HG03571 (cell line): ENCODE measurements at regions not wholly inside any gene's neighbourhood (a gene's known extent, or its start where the extent isn't known, plus 50 kb on each side); places are given as distances from the start of the nearest gene placed in this dataset.
"Not testable (repeated sequence)": the region's sequence is repeated elsewhere in the genome, so short reads cannot be mapped to it uniquely, and the experiment has no call there.

Experiments
- ATAC-seq: cut with Tn5 transposase; IDR thresholded peaks from one replicate; pipeline ENCODE4 v1.9.1; 2021; ENCODE audit not compliant: unreplicated experiment

DNA sequence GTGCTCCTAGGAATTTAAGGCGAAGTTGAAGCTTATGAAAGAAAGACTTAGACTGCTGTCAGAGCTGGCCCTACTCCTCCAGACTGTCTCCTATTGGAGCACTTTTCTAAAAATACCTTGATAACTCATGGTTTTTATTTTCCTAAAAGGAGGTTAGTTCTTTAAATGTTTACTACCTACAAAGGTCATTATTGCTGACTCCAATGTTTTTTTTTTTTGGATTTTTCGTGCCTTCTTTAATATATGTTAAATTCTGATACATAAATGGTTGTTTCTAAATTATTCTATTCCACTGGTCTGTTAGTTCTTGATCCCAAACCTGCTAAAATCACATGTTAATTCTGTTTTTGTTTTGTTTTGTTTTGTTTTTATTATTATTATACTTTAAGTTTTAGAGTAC lies 227.6 kb upstream of the FTMT start:
- ATAC-seq: no peak

DNA sequence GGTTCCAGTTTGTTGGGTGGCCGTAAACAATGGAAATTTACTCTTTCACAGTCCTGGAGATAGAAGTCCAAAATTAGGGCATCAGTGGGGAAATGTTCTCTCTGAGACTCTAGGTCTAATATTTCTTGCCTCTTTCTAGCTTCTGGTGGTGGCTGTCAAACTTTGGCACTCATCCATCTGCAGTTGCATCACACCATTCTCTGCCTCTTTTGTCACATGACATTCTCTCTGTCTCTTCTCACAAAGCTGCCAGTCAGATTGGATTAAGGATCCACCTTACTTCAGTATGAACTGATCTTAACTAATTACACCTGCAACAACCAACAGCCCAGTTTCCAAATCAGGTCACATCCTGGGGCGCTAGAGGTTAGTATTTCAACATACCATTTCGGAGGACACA lies 222.9 kb upstream of the FTMT start:
- ATAC-seq: no peak

DNA sequence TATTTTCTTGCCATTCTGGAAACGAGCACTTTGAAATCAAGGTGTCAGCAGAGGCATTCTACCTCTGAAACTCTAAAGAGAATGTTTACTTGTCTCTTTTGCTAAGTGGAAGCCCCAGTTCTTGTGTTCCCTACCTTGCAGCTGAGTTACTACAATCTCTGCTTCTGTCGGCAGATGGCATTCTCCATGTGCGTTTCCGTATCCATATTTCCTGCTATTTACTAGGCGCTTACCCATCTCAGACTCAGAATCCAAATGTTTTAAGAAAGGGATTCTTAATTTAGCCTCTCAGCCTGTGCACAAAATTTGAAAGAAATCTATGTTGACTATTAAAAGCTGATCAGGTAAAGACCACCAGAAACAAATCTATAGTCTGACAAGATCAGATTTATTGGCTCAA lies 221.3 kb upstream of the FTMT start:
- no peak for ATAC-seq

DNA sequence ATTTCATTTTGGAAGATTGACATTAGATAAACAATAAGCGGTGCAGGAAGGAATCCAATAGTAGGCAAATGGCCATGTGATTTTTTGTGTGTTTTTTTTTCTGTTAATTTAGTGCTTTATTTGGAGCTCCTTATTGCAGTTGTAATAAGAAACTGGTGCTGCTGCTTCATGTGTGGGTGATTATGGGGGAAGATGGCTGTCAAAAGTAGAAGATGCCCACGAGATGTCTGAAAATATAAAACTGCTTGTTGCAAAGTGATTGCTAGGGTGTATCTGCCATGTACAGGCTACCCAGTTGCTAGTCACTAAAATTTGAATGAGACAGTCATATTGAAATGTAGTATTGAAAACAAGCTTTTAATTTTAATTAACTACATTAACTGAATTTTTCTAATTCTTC lies 216.7 kb upstream of the FTMT start:
- no peak for ATAC-seq

DNA sequence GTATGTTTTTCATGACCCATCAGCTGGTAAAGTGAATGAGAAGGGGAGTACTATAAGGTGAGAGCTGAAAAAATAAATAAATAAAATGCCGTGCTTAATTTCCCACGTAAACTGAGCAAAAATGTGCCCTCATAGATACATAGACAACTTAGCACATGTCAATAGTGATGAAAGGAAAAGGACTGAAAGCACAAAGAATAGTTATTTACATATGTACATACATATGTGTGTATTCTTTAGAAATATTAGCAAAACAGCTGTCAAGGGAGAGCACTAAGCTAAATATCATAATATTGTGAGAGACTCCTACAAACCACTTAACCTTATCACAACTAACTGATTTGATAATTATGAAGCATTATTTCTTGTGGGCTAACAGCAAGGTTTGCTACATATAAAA lies 213.6 kb upstream of the FTMT start:
- no peak for ATAC-seq

DNA sequence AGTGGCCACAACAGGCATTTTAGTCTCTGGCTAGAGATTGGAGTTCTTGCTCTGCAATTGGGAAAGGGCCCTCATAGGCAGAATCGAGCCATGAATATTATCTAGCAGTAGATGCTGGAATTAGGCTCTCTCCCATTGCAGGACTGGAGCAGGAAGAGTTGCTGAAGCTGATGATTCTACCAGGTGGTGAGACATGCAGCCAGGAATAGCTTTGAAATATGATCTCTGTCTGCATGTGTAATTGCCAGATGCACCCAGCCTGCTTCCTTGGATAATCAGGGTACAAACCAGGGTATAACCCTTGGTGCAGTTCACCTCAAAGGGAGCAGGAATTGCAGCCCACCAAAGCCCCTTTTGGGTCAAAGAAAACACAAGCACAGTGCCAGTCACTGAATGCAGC lies 211.4 kb upstream of the FTMT start:
- ATAC-seq: no peak

DNA sequence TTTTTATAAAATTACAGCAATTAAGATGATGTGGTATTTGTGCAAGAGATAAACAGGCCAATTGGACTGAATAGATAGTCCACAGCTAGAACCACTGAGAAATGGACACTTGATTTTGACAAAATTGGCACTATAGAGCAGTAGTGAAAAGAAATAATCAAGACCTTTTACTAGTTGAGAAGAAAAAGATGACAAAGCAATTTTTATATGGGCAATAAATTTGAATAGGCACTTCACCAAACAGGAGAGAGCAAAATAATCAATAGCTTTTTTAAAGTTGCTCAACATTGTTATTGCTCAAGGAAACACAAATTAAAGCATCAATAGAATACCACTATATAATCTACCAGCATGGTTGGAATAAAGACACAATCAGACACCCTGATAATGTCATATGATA lies 193.5 kb upstream of the FTMT start:
- no peak for ATAC-seq

DNA sequence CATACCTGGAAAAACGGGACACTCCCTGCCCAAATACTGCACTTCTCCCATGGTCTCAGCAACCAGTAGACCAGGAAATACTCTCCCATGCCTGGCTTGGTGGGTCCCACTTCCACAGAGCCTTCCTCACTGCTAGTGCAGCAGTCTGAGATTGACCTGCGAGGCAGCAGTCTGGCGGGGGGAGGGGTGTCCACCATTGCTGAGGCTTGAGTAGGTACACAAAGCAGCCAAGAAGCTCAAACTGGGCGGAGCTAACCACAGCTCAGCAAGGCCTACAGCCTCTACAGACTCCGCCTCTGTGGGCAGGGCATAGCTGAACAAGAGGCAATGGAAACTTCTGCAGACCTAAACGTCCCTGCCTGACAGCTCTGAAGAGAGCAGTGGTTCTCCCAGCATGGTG lies 191.5 kb upstream of the FTMT start:
- ATAC-seq: no peak

DNA sequence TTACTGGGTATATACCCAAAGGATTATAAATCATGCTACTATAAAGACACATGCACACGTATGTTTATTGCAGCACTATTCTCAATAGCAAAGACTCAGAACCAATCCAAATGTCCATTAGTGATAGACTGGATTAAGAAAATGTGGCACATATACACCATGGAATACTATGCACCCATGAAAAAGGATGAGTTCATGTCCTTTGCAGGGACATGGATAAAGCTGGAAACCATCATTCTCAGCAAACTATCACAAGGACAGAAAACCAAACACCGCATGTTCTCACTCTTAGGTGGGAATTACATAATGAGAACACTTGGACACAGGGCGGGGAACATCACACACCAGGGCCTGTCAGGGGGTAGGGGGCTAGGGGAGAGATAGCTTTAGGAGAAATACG lies 186.1 kb upstream of the FTMT start:
- not testable (repeated sequence) for ATAC-seq

DNA sequence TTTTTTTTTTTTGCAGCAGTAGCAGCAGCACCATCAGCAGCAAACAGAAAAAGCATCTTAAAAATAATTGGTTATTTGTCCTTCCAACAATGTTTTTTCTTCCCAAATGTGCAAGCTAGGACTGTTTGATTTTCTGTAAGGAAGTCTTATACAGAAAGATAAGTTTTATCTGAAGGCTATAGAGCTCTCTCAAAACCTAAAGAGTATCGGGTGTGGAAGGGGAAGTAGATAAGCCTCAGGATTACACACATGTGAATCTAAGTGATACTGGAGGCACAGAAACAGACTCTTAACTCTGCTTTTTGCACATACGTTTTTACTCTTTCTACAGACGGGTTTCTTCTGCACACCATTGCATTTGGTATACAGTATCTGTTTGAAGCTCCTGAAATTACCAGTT lies 184.4 kb upstream of the FTMT start:
- ATAC-seq: no peak

DNA sequence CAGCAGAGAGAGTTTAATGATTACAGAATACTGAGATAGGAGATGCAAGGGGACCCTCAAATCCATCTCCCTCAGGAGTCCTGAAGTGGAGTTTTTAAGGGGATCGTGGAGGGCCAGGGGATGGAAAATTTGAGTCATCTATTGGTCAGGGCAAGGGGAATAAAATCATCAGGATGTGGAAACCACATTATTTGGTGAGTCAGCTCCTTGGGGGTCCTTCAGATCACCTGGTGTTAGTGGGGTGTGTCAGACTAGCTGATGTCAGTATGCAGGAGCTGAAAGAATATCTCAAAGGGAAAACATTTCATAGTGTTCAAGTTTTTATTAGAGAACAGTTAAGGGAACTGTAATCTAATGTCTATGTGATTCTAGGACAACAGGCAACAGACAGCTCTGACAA lies 183.0 kb upstream of the FTMT start:
- ATAC-seq: no peak

DNA sequence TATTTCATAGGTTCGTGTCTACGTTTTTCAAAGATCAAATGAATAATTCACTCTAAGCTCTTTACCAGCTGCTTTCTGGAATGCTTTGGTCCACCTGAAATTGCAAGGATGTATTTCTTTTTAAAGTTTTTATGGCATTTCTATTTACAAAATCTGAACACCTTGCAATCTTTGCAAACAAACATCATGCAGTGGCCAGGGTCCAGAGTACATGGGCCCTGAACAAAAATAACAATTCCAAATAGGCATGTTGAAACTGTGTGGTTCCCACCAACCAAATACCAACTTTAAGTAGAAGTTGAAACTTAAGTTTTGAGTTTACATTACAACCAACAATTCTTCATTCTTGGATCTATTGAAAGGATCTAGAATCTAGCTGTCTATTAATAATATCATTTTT lies 180.1 kb upstream of the FTMT start:
- no peak for ATAC-seq

DNA sequence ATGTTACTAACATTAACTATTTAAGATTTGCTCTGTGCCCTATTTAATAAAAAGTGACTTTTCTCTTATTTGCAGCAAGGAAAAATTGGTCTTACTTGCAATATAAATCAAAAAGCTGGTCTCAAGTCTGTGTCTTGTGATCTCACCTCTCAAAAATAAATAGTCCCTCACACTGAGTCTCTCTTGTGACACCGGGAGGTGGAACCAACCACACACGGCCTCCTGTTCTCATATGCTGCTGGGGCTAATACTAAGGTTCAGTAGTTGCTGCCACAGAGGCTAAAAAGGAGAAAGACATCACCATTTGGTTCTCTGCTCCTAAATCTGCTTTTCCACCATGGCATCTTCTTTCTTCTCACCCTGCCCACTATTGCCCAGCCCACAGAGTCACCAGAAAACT lies 175.8 kb upstream of the FTMT start:
- no peak for ATAC-seq

DNA sequence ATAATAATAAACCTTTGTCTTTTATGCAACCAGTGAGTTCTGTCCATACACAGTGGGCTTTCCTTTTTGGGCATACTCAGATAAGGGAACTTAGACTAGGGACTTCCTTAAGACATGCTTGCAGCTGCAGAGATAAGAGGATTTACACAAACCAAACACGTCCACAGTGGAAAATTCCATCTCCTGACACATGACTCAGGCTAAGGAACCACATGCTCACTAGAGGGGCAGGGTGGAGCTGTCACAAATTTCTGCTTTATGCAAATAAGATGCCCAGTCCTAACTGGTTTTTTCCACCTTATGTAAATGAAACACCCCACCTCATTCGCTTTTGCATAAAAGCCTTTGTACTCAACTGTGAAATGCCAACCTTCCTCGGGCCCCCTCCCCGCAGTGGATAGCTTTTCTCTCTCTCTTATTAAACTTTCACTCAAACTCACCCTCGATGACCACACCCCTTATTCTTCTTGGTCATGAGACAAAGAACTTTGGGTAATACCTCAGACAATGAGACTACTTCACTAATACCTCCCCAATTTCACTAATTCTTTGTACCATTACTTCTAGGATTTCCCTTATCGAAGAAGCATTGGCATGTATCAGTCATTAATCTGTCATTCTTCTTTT lies 170.3 kb upstream of the FTMT start:
- ATAC-seq: no peak

DNA sequence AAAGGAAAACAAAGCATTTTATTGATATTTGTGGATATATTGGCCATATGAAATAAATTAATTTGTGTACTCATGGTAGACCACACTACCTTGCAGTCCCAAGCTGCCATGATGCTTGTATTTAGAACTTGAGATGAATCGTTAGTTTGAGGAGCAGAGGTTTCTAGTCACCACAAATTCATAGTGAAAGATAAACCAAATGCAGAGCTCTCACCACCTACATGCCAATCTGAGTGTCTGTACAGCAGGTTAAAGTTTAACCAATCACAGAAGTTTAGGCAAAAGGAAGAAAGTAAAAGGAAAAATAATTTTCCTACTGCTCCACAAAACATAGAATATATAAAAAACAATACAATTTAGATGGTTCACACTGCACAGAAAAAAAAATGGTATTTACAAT lies 163.6 kb upstream of the FTMT start:
- ATAC-seq: no peak

DNA sequence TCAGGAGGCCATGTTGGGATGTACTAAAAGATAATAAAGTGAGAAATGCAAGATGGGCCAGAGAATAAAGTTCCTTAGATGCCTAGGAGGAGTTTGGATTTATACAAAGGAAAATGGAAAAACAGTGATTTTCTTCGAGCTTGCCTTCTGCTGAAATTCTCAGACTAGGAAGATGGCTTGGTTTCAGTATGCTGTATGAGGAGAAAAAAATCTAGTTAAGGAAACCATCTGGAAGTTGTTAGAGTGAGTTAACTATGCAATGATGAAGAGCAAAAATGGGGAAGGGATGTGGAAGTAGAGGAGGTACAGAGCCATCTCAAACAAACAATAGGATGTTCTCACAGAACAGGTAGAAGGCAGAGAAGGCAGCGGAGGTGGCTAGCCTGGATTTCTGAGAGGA lies 162.9 kb upstream of the FTMT start:
- ATAC-seq: no peak

DNA sequence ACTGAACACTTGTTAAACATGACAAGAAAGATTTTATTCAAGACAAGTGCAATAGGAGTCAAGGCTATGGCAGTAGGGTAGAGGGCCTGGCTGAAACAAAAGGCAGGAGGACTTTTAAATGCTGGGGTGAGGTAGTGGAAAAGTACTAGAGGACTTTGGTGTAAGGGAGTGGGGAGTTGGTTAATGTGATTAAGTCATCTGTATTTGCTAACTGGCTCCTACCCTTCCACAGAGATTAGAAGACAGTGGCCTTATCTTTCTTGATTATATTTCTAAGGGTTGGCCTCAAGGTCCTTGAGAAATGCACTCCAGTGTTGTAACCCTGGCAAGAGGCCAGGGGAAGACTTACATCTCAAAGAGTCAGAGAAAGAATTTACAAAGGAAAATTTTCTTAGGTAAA lies 160.2 kb upstream of the FTMT start:
- no peak for ATAC-seq

DNA sequence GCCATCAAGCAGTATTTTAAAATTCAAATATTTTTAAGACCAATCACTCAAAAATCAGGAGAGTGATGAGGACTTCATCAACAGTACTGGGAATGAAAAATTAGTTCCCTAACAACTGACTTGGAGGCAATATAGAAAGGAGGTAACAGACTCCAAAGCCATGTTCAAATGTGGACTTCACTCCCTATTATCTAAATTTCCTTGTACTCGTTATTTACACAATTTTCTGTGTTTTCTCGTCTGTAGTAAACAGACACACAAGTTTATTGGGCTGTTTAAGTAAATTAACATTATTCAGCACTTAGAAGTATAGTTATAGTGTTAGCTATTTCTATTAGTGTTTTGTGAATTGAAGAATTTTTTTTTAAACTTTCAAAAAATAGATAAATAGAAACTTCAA lies 159.5 kb upstream of the FTMT start:
- ATAC-seq: no peak

DNA sequence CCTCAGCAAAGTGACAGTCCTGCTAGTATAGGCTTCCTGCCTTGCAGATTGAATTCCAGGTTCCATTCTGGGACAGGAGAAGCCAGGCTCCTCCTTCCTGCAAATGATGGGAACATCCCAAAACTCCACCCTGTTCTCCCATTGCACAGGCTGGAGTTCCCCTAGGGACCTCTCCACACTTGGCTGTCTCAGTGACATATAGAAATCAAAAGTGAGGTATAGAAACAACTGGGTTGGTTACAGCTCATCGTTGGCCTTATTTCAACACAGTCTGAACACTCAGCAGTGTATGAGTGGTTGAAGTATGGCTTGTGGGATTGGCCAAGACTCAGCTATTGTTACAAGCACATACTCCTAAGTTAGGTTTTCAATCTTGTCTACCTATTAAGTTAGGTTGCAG lies 157.8 kb upstream of the FTMT start:
- ATAC-seq: no peak

DNA sequence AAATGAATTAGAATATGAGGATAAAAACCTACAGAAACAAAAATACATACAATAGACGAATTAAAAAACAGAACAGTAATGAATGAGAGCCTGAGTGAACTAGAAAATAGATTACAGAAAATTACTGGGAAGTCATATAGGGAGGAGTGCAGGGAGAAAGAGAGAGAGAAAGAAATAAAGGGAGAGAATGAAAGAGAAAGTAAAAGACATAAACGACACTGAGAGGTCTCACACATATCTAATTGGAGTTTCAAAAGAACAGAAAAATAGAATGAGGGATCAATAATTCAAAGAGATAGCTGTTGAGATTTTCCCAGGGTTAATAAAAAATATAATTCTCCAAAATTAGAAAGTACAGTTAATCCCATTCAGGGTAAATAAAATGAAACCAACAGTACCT lies 156.4 kb upstream of the FTMT start:
- no peak for ATAC-seq

DNA sequence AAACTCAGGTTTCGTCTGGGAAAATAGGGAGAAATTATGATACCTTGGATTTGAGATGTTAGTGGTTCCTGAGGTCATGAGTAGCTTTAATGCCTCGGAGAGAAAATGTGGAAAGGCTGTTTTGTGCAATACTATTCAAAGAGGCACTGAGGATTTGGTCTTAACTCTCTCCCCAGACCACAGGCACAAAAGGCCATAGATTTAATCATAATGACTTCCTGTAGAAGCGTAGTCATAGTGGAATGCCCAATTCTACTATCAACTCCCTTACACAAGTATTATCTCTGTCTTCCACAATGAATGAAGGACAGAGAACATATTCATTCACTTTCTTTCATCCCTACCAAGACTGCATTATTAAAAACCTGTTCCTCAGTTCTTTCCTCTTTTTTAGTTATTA lies 153.0 kb upstream of the FTMT start:
- no peak for ATAC-seq

DNA sequence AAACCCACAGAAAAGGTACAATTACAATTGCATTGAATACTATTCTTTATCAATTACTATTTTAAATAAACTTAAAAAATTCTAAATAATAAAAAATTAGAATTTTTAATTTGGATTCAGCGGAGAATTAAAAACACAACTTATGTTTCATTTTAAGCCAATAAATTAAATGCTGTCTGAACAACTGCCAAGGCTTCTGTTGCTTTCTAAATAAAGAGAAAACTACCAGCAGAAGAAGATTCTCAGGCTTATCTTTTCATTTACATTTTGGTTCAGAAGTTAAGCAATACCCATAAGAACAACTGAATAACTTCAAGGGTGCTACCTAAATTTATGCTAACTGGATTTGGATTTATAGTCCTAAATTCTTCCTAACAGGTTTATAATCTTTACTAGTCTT lies 150.0 kb upstream of the FTMT start:
- ATAC-seq: no peak

DNA sequence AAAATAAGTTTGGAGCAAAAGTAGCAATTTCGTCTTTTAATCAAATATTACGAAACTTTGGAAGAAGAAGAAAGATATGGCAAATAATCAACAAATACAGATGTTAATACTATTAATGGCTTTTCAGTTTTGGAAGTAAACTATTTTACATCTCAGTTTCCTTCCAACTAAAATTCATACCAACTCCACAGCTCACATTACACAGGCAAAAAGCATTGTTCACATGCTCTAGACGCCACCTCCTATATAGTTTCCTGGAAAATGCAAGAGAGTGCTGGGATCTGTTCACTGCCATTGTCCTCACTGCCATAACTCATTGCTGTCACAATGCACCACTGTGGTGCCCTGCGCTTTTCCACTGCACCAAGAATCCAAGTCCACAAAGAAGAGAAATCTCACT lies 149.0 kb upstream of the FTMT start:
- ATAC-seq: no peak

DNA sequence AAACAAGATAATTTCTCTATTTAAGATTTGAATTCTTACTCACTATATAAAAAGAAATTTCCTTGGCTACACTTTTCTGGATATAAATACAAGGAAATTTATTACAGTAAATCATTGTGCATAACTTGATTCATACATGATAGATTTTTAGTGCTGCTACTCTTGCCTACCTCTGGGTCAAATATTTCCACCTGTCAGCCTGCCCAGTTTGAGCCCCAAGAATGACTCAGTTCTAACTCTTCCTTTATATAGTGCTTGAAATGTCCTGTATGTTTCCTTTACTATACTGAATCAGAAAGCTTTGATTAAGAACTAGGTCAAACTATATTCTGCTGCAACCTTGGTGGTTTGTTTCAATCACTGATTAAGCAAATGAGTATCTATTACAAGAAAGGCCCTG lies 147.4 kb upstream of the FTMT start:
- no peak for ATAC-seq
